IMR-90 (cell line): ENCODE measurements at regions not wholly inside any gene's neighbourhood (a gene's known extent, or its start where the extent isn't known, plus 50 kb on each side); places are given as distances from the start of the nearest gene placed in this dataset.

Experiments
- BHLHE40 ChIP-seq: fragments of 150-350 bp; IDR thresholded peaks from 2 replicates; pipeline ENCODE4 v1.6.1; 2016; ENCODE audit warnings: mild to moderate bottlenecking, low read depth, low read length
- CHD1 ChIP-seq: IDR thresholded peaks from 2 replicates; pipeline ENCODE4 v1.6.1; 2012; ENCODE audit warnings: low read depth, low read length, improper control_type of control experiment
- CTCF ChIP-seq: conservative IDR thresholded peaks from 2 replicates; pipeline ENCODE4 v1.5.1; 2012; ENCODE audit warnings: mild to moderate bottlenecking, low read depth, low read length, improper control_type of control experiment
- MAZ ChIP-seq: IDR thresholded peaks from 2 replicates; pipeline ENCODE4 v1.6.1; 2012; ENCODE audit warnings: low read depth, mild to moderate bottlenecking, low read length, improper control_type of control experiment, moderate library complexity, borderline replicate concordance
- RCOR1 ChIP-seq: IDR thresholded peaks from 2 replicates; pipeline ENCODE4 v1.6.1; 2012; ENCODE audit warnings: mild to moderate bottlenecking, low read length, improper control_type of control experiment; ENCODE audit not compliant: insufficient replicate concordance

- TF ChIP-seq CTCF (no peak), CHD1 (no peak), MAZ (no peak), RCOR1 (no peak), BHLHE40 (no peak)
Observed at GRCh38 chr3:177257006-177257405, 59.7 kb upstream of the TBL1XR1 start.
